GM12892 (cell line): ENCODE measurements at regions not wholly inside any gene's neighbourhood (a gene's known extent, or its start where the extent isn't known, plus 50 kb on each side); places are given as distances from the start of the nearest gene placed in this dataset.
"Not testable (repeated sequence)": the region's sequence is repeated elsewhere in the genome, so short reads cannot be mapped to it uniquely, and the experiment has no call there.

Experiments used
- POLR2A ChIP-seq: IDR thresholded peaks from 2 replicates; pipeline ENCODE4 v1.6.1; 2011; ENCODE audit warnings: low read depth, low read length, control low read depth
- TAF1 ChIP-seq: IDR thresholded peaks from 2 replicates; pipeline ENCODE4 v1.6.1; 2011; ENCODE audit warnings: low read depth, mild to moderate bottlenecking, control low read depth, low read length, borderline replicate concordance

GRCh38 chr13:68527167-68527566, 1297.0 kb upstream of the PCDH9 start:
- not testable (repeated sequence) for TF ChIP-seq TAF1, POLR2A
